Skin of body (tissue), 1 donor: ENCODE measurements at regions not wholly inside any gene's neighbourhood (a gene's known extent, or its start where the extent isn't known, plus 50 kb on each side); places are given as distances from the start of the nearest gene placed in this dataset.
"Not testable (repeated sequence)": the region's sequence is repeated elsewhere in the genome, so short reads cannot be mapped to it uniquely, and the experiment has no call there.

Experiments used
- DNase-seq: peaks from one replicate; lab custom pipeline; 2025; lab: John Stamatoyannopoulos, UW

GRCh38 chr7:34207810-34208209 lies 302.5 kb downstream of the BMPER start:
- no peak for DNase-seq

- DNase-seq = no peak
Observed at GRCh38 chr7:34208878-34209621, 303.7 kb downstream of the BMPER start.

- DNase-seq = no peak
Observed at GRCh38 chr7:34211018-34211417, 305.7 kb downstream of the BMPER start.

GRCh38 chr7:34217972-34218371 lies 312.6 kb downstream of the BMPER start:
- DNase-seq = no peak

GRCh38 chr7:34219153-34219718 lies 313.9 kb downstream of the BMPER start:
- DNase-seq = no peak

- no peak for DNase-seq
Observed at GRCh38 chr7:34220506-34221185, 315.3 kb downstream of the BMPER start.

GRCh38 chr7:34222316-34222715 lies 317.0 kb downstream of the BMPER start:
- no peak for DNase-seq

- DNase-seq = no peak
Observed at GRCh38 chr7:34222722-34223121, 317.4 kb downstream of the BMPER start.

GRCh38 chr7:34224281-34224680 lies 318.9 kb downstream of the BMPER start:
- no peak for DNase-seq

GRCh38 chr7:34225193-34225592 lies 319.9 kb downstream of the BMPER start:
- DNase-seq = no peak

GRCh38 chr7:34227525-34227924 lies 322.2 kb downstream of the BMPER start:
- no peak for DNase-seq

- DNase-seq = not testable (repeated sequence)
Observed at GRCh38 chr7:34235101-34235500, 329.8 kb downstream of the BMPER start.

GRCh38 chr7:34236057-34236456 lies 330.7 kb downstream of the BMPER start:
- no peak for DNase-seq

- DNase-seq = no peak
Observed at GRCh38 chr7:34236839-34237492, 331.6 kb downstream of the BMPER start.

GRCh38 chr7:34237493-34237849 lies 332.1 kb downstream of the BMPER start:
- DNase-seq = no peak

GRCh38 chr7:34240417-34240816 lies 335.1 kb downstream of the BMPER start:
- DNase-seq = no peak

GRCh38 chr7:34242391-34242790 lies 337.1 kb downstream of the BMPER start:
- DNase-seq = peak; percentile 17

- DNase-seq = no peak
Observed at GRCh38 chr7:34245246-34245645, 339.9 kb downstream of the BMPER start.

- no peak for DNase-seq
Observed at GRCh38 chr7:34247468-34247867, 342.1 kb downstream of the BMPER start.

- no peak for DNase-seq
Observed at GRCh38 chr7:34249192-34249591, 343.9 kb downstream of the BMPER start.

GRCh38 chr7:34260279-34260678 lies 354.9 kb downstream of the BMPER start:
- DNase-seq = peak; percentile 21

GRCh38 chr7:34263168-34263567 lies 357.8 kb downstream of the BMPER start:
- no peak for DNase-seq
